Epithelial cell of proximal tubule (primary cell): ENCODE measurements at regions not wholly inside any gene's neighbourhood (a gene's known extent, or its start where the extent isn't known, plus 50 kb on each side); places are given as distances from the start of the nearest gene placed in this dataset.

Experiments used
- DNase-seq: peaks from one replicate; pipeline ENCODE4 v3.0.0-alpha.2; 2011; ENCODE audit warnings: low read depth
- H3K4me3 ChIP-seq: 2 replicates; pipeline ENCODE4 v1.5.1; 2011; ENCODE audit warnings: low read depth, mild to moderate bottlenecking, low read length
- TF ChIP-seq, protein P1 (sequence below): conservative IDR thresholded peaks from 2 replicates; pipeline ENCODE4 v1.5.1; 2012; ENCODE audit warnings: low read depth, mild to moderate bottlenecking, low read length

- DNase-seq: no peak
- TF ChIP-seq, protein P1, sequence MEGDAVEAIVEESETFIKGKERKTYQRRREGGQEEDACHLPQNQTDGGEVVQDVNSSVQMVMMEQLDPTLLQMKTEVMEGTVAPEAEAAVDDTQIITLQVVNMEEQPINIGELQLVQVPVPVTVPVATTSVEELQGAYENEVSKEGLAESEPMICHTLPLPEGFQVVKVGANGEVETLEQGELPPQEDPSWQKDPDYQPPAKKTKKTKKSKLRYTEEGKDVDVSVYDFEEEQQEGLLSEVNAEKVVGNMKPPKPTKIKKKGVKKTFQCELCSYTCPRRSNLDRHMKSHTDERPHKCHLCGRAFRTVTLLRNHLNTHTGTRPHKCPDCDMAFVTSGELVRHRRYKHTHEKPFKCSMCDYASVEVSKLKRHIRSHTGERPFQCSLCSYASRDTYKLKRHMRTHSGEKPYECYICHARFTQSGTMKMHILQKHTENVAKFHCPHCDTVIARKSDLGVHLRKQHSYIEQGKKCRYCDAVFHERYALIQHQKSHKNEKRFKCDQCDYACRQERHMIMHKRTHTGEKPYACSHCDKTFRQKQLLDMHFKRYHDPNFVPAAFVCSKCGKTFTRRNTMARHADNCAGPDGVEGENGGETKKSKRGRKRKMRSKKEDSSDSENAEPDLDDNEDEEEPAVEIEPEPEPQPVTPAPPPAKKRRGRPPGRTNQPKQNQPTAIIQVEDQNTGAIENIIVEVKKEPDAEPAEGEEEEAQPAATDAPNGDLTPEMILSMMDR: no peak
These were observed 52.0 kb upstream of the GATA5 start for GRCh38 chr20:62527781-62528180.

DNA sequence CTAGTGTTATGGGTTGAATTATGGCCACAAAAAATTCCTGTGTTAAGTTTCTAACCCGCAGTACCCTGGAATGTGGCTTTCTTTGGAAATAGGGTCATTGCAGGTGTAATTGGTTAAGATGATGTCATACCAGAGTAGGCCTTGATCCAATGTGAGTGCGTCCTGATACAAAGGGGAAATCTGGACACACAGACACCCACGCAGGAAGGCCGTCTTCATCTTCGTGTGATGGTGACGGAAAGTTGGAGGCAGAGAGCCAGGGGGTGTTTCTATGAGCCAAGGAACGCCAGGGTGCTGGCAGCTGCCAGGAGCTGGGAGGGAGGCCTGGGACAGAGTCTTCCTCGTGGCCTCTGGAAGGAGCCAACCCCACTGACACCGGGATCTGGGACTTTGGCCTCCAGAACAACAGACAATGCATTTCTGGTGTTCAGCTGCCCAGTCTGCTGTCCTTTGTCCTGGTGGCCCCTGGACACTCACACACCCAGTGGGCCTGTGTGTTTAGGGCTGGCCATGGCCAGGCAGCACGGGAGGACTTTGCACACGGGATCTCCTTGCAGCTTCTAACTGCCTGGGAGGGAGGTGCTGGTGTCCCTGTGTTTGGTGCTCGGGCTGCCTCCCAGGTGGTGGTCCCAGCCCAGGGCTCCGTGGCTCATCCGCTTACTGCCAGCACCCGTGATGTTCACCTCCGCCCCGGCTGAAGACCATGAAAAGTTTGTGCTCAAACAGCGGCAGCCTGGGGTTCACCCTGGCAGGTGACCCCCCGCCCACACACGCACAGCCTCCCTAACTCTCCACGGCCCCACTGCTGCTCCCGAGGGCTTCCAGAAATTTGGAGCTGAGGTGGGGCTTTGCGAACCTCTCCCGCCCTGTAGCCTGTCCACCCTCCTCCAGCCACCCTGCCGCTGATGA is 53.4 kb upstream of the GATA5 start:
- no peak overlapping the region for H3K4me3 ChIP-seq
- TF ChIP-seq, protein P1: no peak
- DNase-seq: no peak

More at GRCh38 chr20:62527781-62528180, 52.0 kb upstream of the GATA5 start:
- no peak overlapping the region for H3K4me3 ChIP-seq

- no peak for DNase-seq
- H3K4me3 ChIP-seq: no peak overlapping the region
- TF ChIP-seq, protein P1: no peak
These were observed 54.3 kb upstream of the GATA5 start for GRCh38 chr20:62529896-62530642.

GRCh38 chr20:62530643-62531032 is 54.8 kb upstream of the GATA5 start:
- no peak overlapping the region for H3K4me3 ChIP-seq
- TF ChIP-seq, protein P1: no peak
- DNase-seq: no peak

DNA sequence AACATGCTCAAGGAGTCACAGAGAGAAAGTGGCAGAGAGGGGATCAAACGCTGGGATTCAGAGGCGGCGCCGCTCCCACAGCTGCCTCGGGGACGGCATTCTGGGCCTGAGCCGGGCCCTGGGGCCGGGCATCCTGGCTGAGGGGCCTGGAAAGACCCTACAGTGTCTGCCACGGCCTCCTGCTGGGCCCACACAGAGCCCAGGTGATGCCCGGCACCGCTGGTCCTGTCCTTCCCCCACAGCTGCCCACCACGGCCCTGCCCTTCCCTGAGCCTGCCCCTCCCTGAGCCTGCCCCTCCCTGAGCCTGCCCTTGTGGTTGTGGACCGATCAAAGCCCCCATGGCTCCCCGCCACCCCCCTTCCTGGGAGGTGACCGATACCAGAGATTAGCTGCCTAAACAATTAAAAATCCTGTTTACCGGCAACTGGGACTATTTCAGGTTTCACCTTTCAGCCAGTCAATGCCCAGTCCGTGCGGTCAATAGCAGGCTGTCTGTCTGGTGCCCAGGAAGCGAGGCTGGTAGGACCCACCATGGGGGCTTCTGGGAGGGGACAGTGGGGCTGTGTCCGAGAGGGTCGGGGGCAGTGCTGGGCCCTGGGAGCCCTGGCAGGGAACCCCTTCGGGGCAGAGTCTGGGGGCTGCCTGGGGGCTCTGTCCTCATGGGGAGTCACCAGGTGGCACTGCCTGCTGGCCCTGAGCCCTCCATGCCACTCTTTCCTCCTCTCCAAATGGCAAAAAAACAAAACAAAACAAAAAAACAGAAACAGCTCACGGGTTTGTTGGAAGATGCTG is 55.4 kb upstream of the GATA5 start:
- H3K4me3 ChIP-seq: no peak overlapping the region
- TF ChIP-seq, protein P1: no peak
- no peak for DNase-seq

DNA sequence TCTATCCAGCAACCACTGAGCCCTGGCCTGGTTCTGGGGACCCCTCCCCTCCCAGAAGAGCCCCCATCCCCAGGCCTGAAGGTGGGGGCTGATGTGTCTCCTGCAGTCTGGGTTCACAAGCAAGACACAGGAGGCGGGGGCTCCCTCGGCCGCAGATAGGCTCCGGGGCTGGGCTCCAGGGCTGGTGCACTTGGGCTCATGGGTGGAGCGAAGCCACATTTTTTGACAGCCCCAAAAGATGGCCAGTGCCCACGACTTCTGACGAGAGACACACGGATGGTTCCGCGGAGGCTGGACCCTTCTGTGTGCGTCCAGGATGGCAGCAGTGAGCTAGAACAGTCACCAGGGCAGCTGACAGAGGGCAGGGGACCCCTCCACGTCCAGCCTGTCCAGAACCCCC is 57.1 kb upstream of the GATA5 start:
- no peak overlapping the region for H3K4me3 ChIP-seq
- DNase-seq: no peak
- TF ChIP-seq, protein P1: no peak
